ENCODE measurements at regions not wholly inside any gene's neighbourhood (a gene's known extent, or its start where the extent isn't known, plus 50 kb on each side); places are given as distances from the start of the nearest gene placed in this dataset.

DNA sequence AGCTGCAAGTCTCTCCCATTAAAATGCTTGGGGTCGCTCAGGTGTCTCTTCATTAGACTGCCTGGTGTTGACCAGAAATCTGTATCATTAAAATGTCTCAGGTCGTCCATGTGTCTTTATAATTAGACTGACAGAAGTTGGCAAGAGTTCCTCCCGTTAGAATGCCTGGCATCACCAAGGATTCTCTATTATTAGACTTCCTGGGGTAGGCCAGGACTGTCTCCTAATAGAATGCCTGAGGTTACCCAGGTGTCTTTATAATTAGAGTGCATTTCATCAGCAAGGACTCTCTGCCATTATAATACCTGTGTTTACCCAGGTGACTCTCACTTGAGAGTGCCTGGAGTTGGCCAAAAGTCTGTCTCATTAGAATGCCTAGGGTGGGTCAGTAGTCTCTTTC is 1537.2 kb downstream of the UQCRFS1 start:
- Histone ChIP-seq H3K4me3 (ENCODE audit: low read depth in 1 of 2, low read length in 2 of 2) (no peak overlapping the region), H3K27ac (ENCODE audit: low read depth, low read length) (no peak overlapping the region), H3K4me1 (ENCODE audit: control insufficient read depth in 1 of 2, insufficient read depth in 2 of 2, low read length in 2 of 2) (no peaks in the 10 kb centered on the region), H3K27me3 (ENCODE audit: control insufficient read depth in 1 of 2, insufficient read depth in 2 of 2, low read length in 2 of 2) (no peaks in the 10 kb centered on the region), H3K36me3 (ENCODE audit: control insufficient read depth in 1 of 2, insufficient read depth in 2 of 2, low read length in 2 of 2) (no peaks in the 10 kb centered on the region), H3K9ac (ENCODE audit: low read depth in 1 of 2, low read length in 2 of 2) (no peak overlapping the region), H3K9me3 (ENCODE audit: control insufficient read depth in 1 of 2, low read length in 2 of 2) (peaks cover 0 to 34% of the 10 kb centered on the region in 2 donors)

- Histone ChIP-seq H3K4me1 (ENCODE audit: control insufficient read depth in 1 of 2, insufficient read depth in 2 of 2, low read length in 2 of 2) (no peaks in the 10 kb centered on the region), H3K9ac (ENCODE audit: low read depth in 1 of 2, low read length in 2 of 2) (no peak overlapping the region), H3K36me3 (ENCODE audit: control insufficient read depth in 1 of 2, insufficient read depth in 2 of 2, low read length in 2 of 2) (no peaks in the 10 kb centered on the region), H3K9me3 (ENCODE audit: control insufficient read depth in 1 of 2, low read length in 2 of 2) (peaks cover 0 to 36% of the 10 kb centered on the region in 2 donors), H3K4me3 (ENCODE audit: low read depth in 1 of 2, low read length in 2 of 2) (no peak overlapping the region), H3K27me3 (ENCODE audit: control insufficient read depth in 1 of 2, insufficient read depth in 2 of 2, low read length in 2 of 2) (no peaks in the 10 kb centered on the region), H3K27ac (ENCODE audit: low read depth, low read length) (no peak overlapping the region)
These were observed 1538.2 kb downstream of the UQCRFS1 start for GRCh38 chr19:27674701-27675100.

GRCh38 chr19:27673986-27674385 is 1539.0 kb downstream of the UQCRFS1 start:
- Histone ChIP-seq H3K9me3 (ENCODE audit: control insufficient read depth in 1 of 2, low read length in 2 of 2) (peaks cover 3 to 37% of the 10 kb centered on the region in 2 donors), H3K27ac (ENCODE audit: low read depth, low read length) (no peak overlapping the region)

DNA sequence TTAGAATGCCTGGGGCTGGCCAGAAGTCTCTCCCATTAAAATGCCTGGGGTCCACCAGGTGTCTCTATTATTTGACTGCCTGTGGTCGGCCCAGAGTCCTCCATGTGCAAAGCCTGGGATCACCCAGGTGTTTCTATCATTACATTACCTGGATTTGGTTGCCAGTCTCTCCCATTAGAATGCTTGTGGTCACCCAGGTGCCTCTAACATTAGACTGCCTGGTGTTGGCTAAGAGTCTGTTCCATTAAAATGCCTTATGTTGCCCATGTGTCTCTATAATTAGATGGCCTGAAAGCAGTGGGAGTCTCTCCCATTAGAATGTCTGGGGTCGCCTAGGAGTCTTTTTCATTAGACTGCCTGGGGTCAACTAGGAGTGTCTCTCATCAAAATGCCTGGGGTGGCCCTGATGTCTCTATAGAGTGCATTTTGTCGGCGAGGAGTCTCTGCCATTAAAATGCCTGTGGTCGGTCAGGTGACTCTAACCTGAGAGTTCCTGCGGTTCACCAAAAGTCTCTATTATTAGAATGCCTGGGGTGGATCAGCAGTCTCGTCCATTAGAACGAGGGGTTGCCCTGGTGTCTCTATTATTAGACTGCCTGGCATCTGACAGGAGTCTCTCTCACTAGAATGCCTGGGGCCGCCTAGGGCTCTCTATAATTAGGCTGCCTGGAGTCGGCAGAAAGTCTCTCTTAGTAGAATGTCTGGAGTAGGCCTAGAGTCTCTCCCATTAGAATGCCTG is 1540.5 kb downstream of the UQCRFS1 start:
- H3K4me3 ChIP-seq (ENCODE audit: low read depth in 1 of 2, low read length in 2 of 2) = no peak overlapping the region
- no peaks in the 10 kb centered on the region for H3K4me1 ChIP-seq (ENCODE audit: control insufficient read depth in 1 of 2, insufficient read depth in 2 of 2, low read length in 2 of 2)
- H3K27ac ChIP-seq (ENCODE audit: low read depth, low read length) = no peak overlapping the region
- H3K36me3 ChIP-seq (ENCODE audit: control insufficient read depth in 1 of 2, insufficient read depth in 2 of 2, low read length in 2 of 2) = no peaks in the 10 kb centered on the region
- peaks cover 3 to 38% of the 10 kb centered on the region in 2 donors for H3K9me3 ChIP-seq (ENCODE audit: control insufficient read depth in 1 of 2, low read length in 2 of 2)
- H3K9ac ChIP-seq (ENCODE audit: low read depth in 1 of 2, low read length in 2 of 2) = no peak overlapping the region
- H3K27me3 ChIP-seq (ENCODE audit: control insufficient read depth in 1 of 2, insufficient read depth in 2 of 2, low read length in 2 of 2) = no peaks in the 10 kb centered on the region

More at GRCh38 chr19:27673986-27674385, 1539.0 kb downstream of the UQCRFS1 start:
- no peak overlapping the region for H3K9ac ChIP-seq (ENCODE audit: low read depth in 1 of 2, low read length in 2 of 2)
- no peaks in the 10 kb centered on the region for H3K36me3 ChIP-seq (ENCODE audit: control insufficient read depth in 1 of 2, insufficient read depth in 2 of 2, low read length in 2 of 2)
- no peak overlapping the region for H3K4me3 ChIP-seq (ENCODE audit: low read depth in 1 of 2, low read length in 2 of 2)
- no peaks in the 10 kb centered on the region for H3K27me3 ChIP-seq (ENCODE audit: control insufficient read depth in 1 of 2, insufficient read depth in 2 of 2, low read length in 2 of 2)
- no peaks in the 10 kb centered on the region for H3K4me1 ChIP-seq (ENCODE audit: control insufficient read depth in 1 of 2, insufficient read depth in 2 of 2, low read length in 2 of 2)

DNA sequence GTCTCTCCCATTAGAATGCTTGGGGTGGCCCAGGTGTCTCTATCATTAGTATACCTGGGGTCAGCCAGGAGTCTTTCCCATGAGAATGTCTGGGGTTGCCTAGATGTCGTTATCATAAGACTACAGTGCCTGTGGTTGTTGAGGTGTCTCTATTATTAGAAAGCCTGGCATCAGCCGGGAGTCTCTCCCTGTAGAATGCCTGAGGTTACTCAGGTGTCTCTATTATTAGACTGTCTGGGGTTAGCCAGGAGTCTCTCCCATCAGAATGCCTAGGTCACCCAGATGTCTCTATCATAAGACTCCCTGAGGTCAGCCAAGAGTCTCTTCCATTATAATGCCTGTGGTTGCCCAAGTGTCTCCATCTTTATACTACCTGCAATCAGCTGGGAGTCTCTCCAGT is 1541.1 kb downstream of the UQCRFS1 start:
- Histone ChIP-seq H3K4me3 (ENCODE audit: low read depth in 1 of 2, low read length in 2 of 2) (no peak overlapping the region), H3K4me1 (ENCODE audit: control insufficient read depth in 1 of 2, insufficient read depth in 2 of 2, low read length in 2 of 2) (no peaks in the 10 kb centered on the region), H3K36me3 (ENCODE audit: control insufficient read depth in 1 of 2, insufficient read depth in 2 of 2, low read length in 2 of 2) (no peaks in the 10 kb centered on the region), H3K9me3 (ENCODE audit: control insufficient read depth in 1 of 2, low read length in 2 of 2) (peaks cover 4 to 38% of the 10 kb centered on the region in 2 donors), H3K27me3 (ENCODE audit: control insufficient read depth in 1 of 2, insufficient read depth in 2 of 2, low read length in 2 of 2) (no peaks in the 10 kb centered on the region), H3K9ac (ENCODE audit: low read depth in 1 of 2, low read length in 2 of 2) (no peak overlapping the region), H3K27ac (ENCODE audit: low read depth, low read length) (no peak overlapping the region)

GRCh38 chr19:27660428-27660827 is 1552.5 kb downstream of the UQCRFS1 start:
- peaks cover 36 to 56% of the 10 kb centered on the region in 2 donors for H3K9me3 ChIP-seq (ENCODE audit: control insufficient read depth in 1 of 2, low read length in 2 of 2)
- no peak overlapping the region for H3K27ac ChIP-seq (ENCODE audit: low read depth, low read length)
- H3K36me3 ChIP-seq (ENCODE audit: control insufficient read depth in 1 of 2, insufficient read depth in 2 of 2, low read length in 2 of 2) = no peaks in the 10 kb centered on the region
- no peak overlapping the region for H3K9ac ChIP-seq (ENCODE audit: low read depth in 1 of 2, low read length in 2 of 2)
- no peak overlapping the region for H3K4me3 ChIP-seq (ENCODE audit: low read depth in 1 of 2, low read length in 2 of 2)
- H3K27me3 ChIP-seq (ENCODE audit: control insufficient read depth in 1 of 2, insufficient read depth in 2 of 2, low read length in 2 of 2) = no peaks in the 10 kb centered on the region
- H3K4me1 ChIP-seq (ENCODE audit: control insufficient read depth in 1 of 2, insufficient read depth in 2 of 2, low read length in 2 of 2) = no peaks in the 10 kb centered on the region

DNA sequence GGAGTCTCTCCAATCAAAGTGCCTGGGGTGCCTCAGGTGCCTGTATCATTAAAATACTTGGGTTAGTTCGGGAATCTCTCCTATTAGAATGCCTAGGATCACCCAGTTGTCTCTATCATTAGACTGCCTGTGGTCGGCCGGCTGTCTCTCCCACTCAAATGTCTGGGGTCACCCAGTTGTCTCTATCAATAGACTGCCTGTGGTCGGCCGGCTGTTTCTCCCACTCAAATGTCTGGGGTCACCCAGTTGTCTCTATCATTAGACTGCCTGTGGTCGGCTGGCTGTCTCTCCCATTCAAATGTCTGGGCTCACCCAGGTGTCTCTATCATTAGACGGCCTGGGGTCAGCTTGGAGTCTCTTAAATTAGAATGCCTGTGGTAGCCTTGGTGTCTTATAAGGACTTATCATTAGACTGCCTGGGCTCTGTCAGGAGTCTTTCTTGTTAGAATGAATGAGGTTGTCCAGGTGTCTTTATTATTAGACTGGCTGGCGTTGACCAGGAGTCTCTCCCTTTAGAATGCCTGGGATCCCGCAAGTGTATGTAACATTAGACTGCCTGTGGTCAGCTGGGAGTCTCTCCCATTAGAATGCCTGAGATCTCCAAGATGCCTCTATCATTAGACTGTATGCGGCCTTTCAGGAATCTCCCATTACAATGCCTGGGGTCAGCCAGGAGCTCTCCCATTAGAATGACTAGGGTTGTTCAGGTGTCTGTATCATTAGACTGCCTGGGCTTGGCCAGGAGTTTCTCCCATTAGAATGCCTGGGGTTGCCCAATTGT is 1555.5 kb downstream of the UQCRFS1 start:
- no peaks in the 10 kb centered on the region for H3K36me3 ChIP-seq (ENCODE audit: control insufficient read depth in 1 of 2, insufficient read depth in 2 of 2, low read length in 2 of 2)
- H3K9ac ChIP-seq (ENCODE audit: low read depth in 1 of 2, low read length in 2 of 2) = no peak overlapping the region
- no peak overlapping the region for H3K4me3 ChIP-seq (ENCODE audit: low read depth in 1 of 2, low read length in 2 of 2)
- H3K27me3 ChIP-seq (ENCODE audit: control insufficient read depth in 1 of 2, insufficient read depth in 2 of 2, low read length in 2 of 2) = no peaks in the 10 kb centered on the region
- peaks cover 35 to 56% of the 10 kb centered on the region in 2 donors for H3K9me3 ChIP-seq (ENCODE audit: control insufficient read depth in 1 of 2, low read length in 2 of 2)
- H3K27ac ChIP-seq (ENCODE audit: low read depth, low read length) = no peak overlapping the region
- H3K4me1 ChIP-seq (ENCODE audit: control insufficient read depth in 1 of 2, insufficient read depth in 2 of 2, low read length in 2 of 2) = no peaks in the 10 kb centered on the region

- H3K27me3 ChIP-seq (ENCODE audit: control insufficient read depth in 1 of 2, insufficient read depth in 2 of 2, low read length in 2 of 2) = no peaks in the 10 kb centered on the region
- H3K4me3 ChIP-seq (ENCODE audit: low read depth in 1 of 2, low read length in 2 of 2) = no peak overlapping the region
- no peaks in the 10 kb centered on the region for H3K36me3 ChIP-seq (ENCODE audit: control insufficient read depth in 1 of 2, insufficient read depth in 2 of 2, low read length in 2 of 2)
- no peaks in the 10 kb centered on the region for H3K4me1 ChIP-seq (ENCODE audit: control insufficient read depth in 1 of 2, insufficient read depth in 2 of 2, low read length in 2 of 2)
- H3K27ac ChIP-seq (ENCODE audit: low read depth, low read length) = no peak overlapping the region
- H3K9me3 ChIP-seq (ENCODE audit: control insufficient read depth in 1 of 2, low read length in 2 of 2) = peaks cover 41 to 57% of the 10 kb centered on the region in 2 donors
- H3K9ac ChIP-seq (ENCODE audit: low read depth in 1 of 2, low read length in 2 of 2) = no peak overlapping the region
These were observed 1558.5 kb downstream of the UQCRFS1 start for GRCh38 chr19:27654266-27654990.

GRCh38 chr19:27652796-27653195 is 1560.2 kb downstream of the UQCRFS1 start:
- H3K9ac ChIP-seq (ENCODE audit: low read depth in 1 of 2, low read length in 2 of 2) = no peak overlapping the region
- peaks cover 28 to 62% of the 10 kb centered on the region in 2 donors for H3K9me3 ChIP-seq (ENCODE audit: control insufficient read depth in 1 of 2, low read length in 2 of 2)
- no peaks in the 10 kb centered on the region for H3K4me1 ChIP-seq (ENCODE audit: control insufficient read depth in 1 of 2, insufficient read depth in 2 of 2, low read length in 2 of 2)

GRCh38 chr19:27652281-27652680 is 1560.7 kb downstream of the UQCRFS1 start:
- Histone ChIP-seq H3K9me3 (ENCODE audit: control insufficient read depth in 1 of 2, low read length in 2 of 2) (peaks cover 23 to 60% of the 10 kb centered on the region in 2 donors), H3K27ac (ENCODE audit: low read depth, low read length) (no peak overlapping the region), H3K27me3 (ENCODE audit: control insufficient read depth in 1 of 2, insufficient read depth in 2 of 2, low read length in 2 of 2) (no peaks in the 10 kb centered on the region), H3K4me3 (ENCODE audit: low read depth in 1 of 2, low read length in 2 of 2) (no peak overlapping the region), H3K4me1 (ENCODE audit: control insufficient read depth in 1 of 2, insufficient read depth in 2 of 2, low read length in 2 of 2) (no peaks in the 10 kb centered on the region), H3K9ac (ENCODE audit: low read depth in 1 of 2, low read length in 2 of 2) (no peak overlapping the region), H3K36me3 (ENCODE audit: control insufficient read depth in 1 of 2, insufficient read depth in 2 of 2, low read length in 2 of 2) (no peaks in the 10 kb centered on the region)

More at GRCh38 chr19:27652796-27653195, 1560.2 kb downstream of the UQCRFS1 start:
- Histone ChIP-seq H3K36me3 (ENCODE audit: control insufficient read depth in 1 of 2, insufficient read depth in 2 of 2, low read length in 2 of 2) (no peaks in the 10 kb centered on the region), H3K4me3 (ENCODE audit: low read depth in 1 of 2, low read length in 2 of 2) (no peak overlapping the region), H3K27me3 (ENCODE audit: control insufficient read depth in 1 of 2, insufficient read depth in 2 of 2, low read length in 2 of 2) (no peaks in the 10 kb centered on the region), H3K27ac (ENCODE audit: low read depth, low read length) (no peak overlapping the region)
